Fibroblast of peridontal ligament (primary cell): ENCODE measurements at regions not wholly inside any gene's neighbourhood (a gene's known extent, or its start where the extent isn't known, plus 50 kb on each side); places are given as distances from the start of the nearest gene placed in this dataset.
A peak's percentile ranks its signal among the peaks of the same experiment; 100 is the strongest.

ENCODE experiments used
- DNase-seq: peaks from one replicate; pipeline ENCODE4 v3.0.0-alpha.2; 2010; ENCODE audit errors: extremely low read depth

- DNase-seq, result peak; percentile 73
These were observed 852.0 kb downstream of the PCDH18 start for GRCh38 chr4:136680271-136680670.

GRCh38 chr4:136670265-136670664 is 862.0 kb downstream of the PCDH18 start:
- DNase-seq, result no peak

- peak; percentile 23 for DNase-seq
These were observed 867.3 kb downstream of the PCDH18 start for GRCh38 chr4:136664988-136665387.

- DNase-seq, result no peak
These were observed 869.8 kb downstream of the PCDH18 start for GRCh38 chr4:136662539-136662938.

- DNase-seq, result no peak
These were observed 878.5 kb downstream of the PCDH18 start for GRCh38 chr4:136653640-136654406.

- DNase-seq, result peak; percentile 23
These were observed 880.4 kb downstream of the PCDH18 start for GRCh38 chr4:136651932-136652331.

GRCh38 chr4:136651278-136651667 is 881.0 kb downstream of the PCDH18 start:
- no peak for DNase-seq

GRCh38 chr4:136650541-136651277 is 881.6 kb downstream of the PCDH18 start:
- peak; percentile 13 for DNase-seq

- DNase-seq, result no peak
These were observed 888.0 kb downstream of the PCDH18 start for GRCh38 chr4:136644279-136644678.

- no peak for DNase-seq
These were observed 888.9 kb downstream of the PCDH18 start for GRCh38 chr4:136643416-136643815.

GRCh38 chr4:136637071-136637777 is 895.1 kb downstream of the PCDH18 start:
- DNase-seq, result peak; percentile 10

GRCh38 chr4:136636155-136636554 is 896.1 kb downstream of the PCDH18 start:
- no peak for DNase-seq

- no peak for DNase-seq
These were observed 898.2 kb downstream of the PCDH18 start for GRCh38 chr4:136634121-136634520.

GRCh38 chr4:136599890-136600289 is 932.4 kb downstream of the PCDH18 start:
- no peak for DNase-seq

- no peak for DNase-seq
These were observed 941.9 kb downstream of the PCDH18 start for GRCh38 chr4:136590440-136590839.

GRCh38 chr4:136583567-136583966 is 948.7 kb downstream of the PCDH18 start:
- DNase-seq, result no peak

GRCh38 chr4:136581119-136581518 is 951.2 kb downstream of the PCDH18 start:
- DNase-seq, result no peak

- no peak for DNase-seq
These were observed 957.1 kb downstream of the PCDH18 start for GRCh38 chr4:136575146-136575545.

- no peak for DNase-seq
These were observed 958.8 kb downstream of the PCDH18 start for GRCh38 chr4:136573460-136573859.

- DNase-seq, result no peak
These were observed 961.0 kb downstream of the PCDH18 start for GRCh38 chr4:136571315-136571714.

GRCh38 chr4:136562834-136563233 is 969.5 kb downstream of the PCDH18 start:
- peak; percentile 84 for DNase-seq

GRCh38 chr4:136558940-136559494 is 973.3 kb downstream of the PCDH18 start:
- DNase-seq, result no peak
